Brain microvascular endothelial cell (primary cell): ENCODE measurements at regions not wholly inside any gene's neighbourhood (a gene's known extent, or its start where the extent isn't known, plus 50 kb on each side); places are given as distances from the start of the nearest gene placed in this dataset.

Experiments
- DNase-seq: peaks from one replicate; pipeline ENCODE4 v3.0.0-alpha.2; 2020
- H3K27ac ChIP-seq: fragments of 250-450 bp; sonication (Bioruptor Pico); 2 replicates; pipeline ENCODE4 v1.5.1; 2020; ENCODE audit warnings: mild to moderate bottlenecking, moderate library complexity
- H3K27me3 ChIP-seq: fragments of 250-450 bp; sonication (Bioruptor Pico); replicated peaks from 2 replicates; pipeline ENCODE4 v1.5.1; 2020; ENCODE audit warnings: mild to moderate bottlenecking
- H3K36me3 ChIP-seq: fragments of 250-450 bp; sonication (Bioruptor Pico); replicated peaks from 2 replicates; pipeline ENCODE4 v1.5.1; 2020; ENCODE audit warnings: mild to moderate bottlenecking
- H3K4me3 ChIP-seq: 2 replicates; pipeline ENCODE4 v1.5.1; 2011; ENCODE audit warnings: low read depth, mild to moderate bottlenecking, control low read depth, low read length, moderate library complexity
- in situ Hi-C: cut with HindIII; loops from 2 replicates; pipeline ENCODE4 v1.10.0; 2017; ENCODE audit warnings: low sequenced_read_pairs, low pct_ligation_motif_present
- TF ChIP-seq, protein P1 (sequence below): IDR thresholded peaks from 2 replicates; pipeline ENCODE4 v1.5.1; 2011; ENCODE audit warnings: low read depth, mild to moderate bottlenecking, moderate library complexity, low read length, control low read depth, inconsistent platforms; ENCODE audit errors: missing control alignments

DNA sequence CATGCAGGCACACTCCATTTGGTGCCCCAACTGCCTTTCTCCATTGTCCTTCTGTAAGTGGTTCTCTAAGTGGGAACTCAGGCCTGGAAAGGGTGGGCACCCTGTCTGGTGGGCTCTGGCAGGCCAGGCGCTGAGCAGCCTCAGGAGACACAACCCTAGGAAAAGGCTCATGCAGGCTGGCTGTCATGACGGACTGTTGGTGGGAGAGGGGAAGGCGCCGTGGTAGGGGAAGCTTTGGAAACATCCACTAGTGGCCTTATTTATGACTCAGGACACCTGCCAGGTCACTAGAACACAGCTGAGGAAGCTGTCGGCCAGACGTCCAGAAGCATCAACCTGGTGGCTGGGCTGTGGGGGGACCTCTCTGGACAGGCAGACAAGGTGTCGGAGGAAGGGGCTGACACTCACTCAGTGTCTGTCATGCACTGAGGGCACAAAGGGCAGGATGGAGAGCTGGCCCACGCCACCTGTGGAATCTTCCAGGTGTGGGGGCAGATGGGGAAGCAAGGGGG lies 216.0 kb downstream of the SEC14L1 start:
- Histone ChIP-seq H3K27ac (no peak overlapping the region), H3K27me3 (no peaks in the 10 kb centered on the region), H3K4me3 (no peak overlapping the region), H3K36me3 (no peaks in the 10 kb centered on the region)
- in situ Hi-C loops: no loop called here
- DNase-seq: no peak
- TF ChIP-seq, protein P1, sequence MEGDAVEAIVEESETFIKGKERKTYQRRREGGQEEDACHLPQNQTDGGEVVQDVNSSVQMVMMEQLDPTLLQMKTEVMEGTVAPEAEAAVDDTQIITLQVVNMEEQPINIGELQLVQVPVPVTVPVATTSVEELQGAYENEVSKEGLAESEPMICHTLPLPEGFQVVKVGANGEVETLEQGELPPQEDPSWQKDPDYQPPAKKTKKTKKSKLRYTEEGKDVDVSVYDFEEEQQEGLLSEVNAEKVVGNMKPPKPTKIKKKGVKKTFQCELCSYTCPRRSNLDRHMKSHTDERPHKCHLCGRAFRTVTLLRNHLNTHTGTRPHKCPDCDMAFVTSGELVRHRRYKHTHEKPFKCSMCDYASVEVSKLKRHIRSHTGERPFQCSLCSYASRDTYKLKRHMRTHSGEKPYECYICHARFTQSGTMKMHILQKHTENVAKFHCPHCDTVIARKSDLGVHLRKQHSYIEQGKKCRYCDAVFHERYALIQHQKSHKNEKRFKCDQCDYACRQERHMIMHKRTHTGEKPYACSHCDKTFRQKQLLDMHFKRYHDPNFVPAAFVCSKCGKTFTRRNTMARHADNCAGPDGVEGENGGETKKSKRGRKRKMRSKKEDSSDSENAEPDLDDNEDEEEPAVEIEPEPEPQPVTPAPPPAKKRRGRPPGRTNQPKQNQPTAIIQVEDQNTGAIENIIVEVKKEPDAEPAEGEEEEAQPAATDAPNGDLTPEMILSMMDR: no peak

DNA sequence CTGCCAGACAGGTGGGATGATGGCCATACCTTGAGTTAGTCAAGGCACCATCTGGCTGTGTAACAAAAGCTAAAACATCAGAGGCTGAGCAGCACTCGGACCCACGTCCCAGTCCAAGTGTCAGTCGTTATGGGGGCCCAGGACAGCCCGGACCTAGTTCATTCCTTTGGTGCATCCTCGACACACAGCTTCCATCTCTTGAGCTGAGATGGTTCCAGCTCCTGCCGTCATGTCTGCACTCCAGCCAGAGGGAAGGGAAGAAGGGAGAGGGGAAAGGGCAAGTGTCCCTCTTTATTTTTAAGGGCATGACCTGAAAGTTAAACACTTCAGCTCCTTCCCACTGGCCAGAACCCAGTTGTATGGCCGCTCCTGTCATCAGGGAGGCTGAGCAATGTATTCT lies 218.0 kb downstream of the SEC14L1 start:
- no peak overlapping the region for H3K27ac ChIP-seq
- TF ChIP-seq, protein P1: no peak
- no peak for DNase-seq
- H3K4me3 ChIP-seq: no peak overlapping the region
- in situ Hi-C loops: no loop called here
- no peaks in the 10 kb centered on the region for H3K36me3 ChIP-seq
- H3K27me3 ChIP-seq: no peaks in the 10 kb centered on the region

DNA sequence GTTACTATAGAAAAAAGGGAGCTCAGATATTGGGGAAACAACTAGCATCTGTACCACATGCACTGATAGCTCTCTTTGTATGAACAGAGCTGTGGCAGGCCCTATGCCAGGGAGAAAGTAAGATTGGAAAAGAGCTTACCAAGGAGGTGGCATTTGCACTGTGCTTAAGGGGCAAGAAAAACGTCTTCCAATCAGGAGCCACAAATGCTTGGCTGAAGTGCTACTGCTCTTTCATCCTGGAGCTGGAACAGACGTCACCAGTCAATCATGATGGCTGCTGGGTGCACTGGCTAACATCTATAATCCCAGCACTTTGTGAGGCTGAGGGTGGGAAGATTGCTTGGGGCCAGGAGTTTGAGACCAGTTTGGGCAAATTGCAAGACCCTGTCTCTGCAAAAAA lies 218.5 kb downstream of the SEC14L1 start:
- DNase-seq: no peak
- in situ Hi-C loops: no loop called here
- TF ChIP-seq, protein P1: no peak
- Histone ChIP-seq H3K27ac (no peak overlapping the region), H3K27me3 (no peaks in the 10 kb centered on the region), H3K4me3 (no peak overlapping the region), H3K36me3 (no peaks in the 10 kb centered on the region)

DNA sequence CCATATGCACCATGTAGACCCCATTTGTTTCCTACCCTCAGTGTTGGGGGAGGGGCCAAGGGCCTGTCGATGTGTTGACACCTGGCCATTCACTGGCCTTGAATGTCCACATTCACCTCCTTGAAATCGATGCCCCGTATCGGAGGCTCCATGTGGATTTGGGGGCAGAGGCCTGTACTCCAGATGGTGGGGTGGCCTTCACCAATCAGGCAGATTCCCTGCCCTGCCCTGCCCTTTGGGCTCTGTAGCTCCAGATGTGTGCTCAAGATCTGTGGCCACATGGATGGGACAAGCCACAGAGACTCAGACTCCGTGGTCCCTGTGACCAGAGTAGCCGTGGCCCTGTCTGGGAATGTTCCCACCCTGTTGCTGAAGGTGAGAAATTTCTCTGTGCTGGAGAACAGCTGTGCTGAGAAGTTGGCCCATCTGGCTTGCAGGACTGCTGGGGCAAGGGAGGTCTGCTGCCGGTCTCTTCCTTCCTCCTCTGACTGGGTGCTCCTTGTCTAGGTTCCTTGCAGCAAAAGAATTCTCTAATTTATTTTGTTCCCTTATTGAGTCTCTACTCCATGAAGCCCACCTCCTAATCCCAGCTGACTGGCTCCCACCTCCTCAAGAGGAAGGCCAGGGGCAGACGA lies 221.3 kb downstream of the SEC14L1 start:
- Histone ChIP-seq H3K4me3 (no peak overlapping the region), H3K27ac (no peak overlapping the region), H3K36me3 (no peaks in the 10 kb centered on the region), H3K27me3 (no peaks in the 10 kb centered on the region)
- in situ Hi-C loops: no loop called here
- no peak for DNase-seq
- TF ChIP-seq, protein P1: no peak

DNA sequence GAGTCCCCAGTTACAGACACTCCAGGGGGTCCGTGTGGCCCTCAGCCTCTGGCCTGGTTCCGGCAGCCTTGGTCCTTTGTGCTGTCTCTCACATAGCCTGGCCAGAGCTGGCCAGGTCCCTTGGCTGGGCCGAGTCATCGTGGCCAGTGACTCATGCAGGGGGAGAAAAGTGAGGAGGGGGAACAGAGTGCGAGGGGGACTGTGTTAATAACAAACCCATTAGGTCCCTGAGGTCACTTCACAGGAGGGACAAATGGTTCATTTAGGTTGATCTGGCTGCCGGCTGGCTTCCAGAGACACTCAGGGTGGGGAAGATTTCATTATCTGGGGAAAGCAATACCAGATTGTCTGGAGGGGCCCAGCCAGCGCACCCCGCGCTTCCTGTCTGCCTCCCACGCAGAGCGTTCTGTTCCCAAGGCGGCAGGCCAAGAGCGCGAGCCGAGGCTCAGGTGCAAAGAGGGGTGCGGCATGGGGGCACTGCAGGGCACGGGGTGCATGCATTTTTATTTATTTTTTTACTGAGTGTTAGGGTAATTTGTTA lies 223.1 kb downstream of the SEC14L1 start:
- TF ChIP-seq, protein P1: no peak
- H3K27ac ChIP-seq: peak overlapping the region; percentile 31
- DNase-seq: no peak
- in situ Hi-C loops: no loop called here
- H3K27me3 ChIP-seq: no peaks in the 10 kb centered on the region
- no peak overlapping the region for H3K4me3 ChIP-seq
- no peaks in the 10 kb centered on the region for H3K36me3 ChIP-seq
